Suppressor macrophage treated with lipopolysaccharide for 1 hour (primary cell): ENCODE measurements at regions not wholly inside any gene's neighbourhood (a gene's known extent, or its start where the extent isn't known, plus 50 kb on each side); places are given as distances from the start of the nearest gene placed in this dataset.

ENCODE experiments used
- DNase-seq, 3 donors: peaks; one replicate each; pipeline ENCODE4 v3.0.0-alpha.2; 2020 to 2022

DNA sequence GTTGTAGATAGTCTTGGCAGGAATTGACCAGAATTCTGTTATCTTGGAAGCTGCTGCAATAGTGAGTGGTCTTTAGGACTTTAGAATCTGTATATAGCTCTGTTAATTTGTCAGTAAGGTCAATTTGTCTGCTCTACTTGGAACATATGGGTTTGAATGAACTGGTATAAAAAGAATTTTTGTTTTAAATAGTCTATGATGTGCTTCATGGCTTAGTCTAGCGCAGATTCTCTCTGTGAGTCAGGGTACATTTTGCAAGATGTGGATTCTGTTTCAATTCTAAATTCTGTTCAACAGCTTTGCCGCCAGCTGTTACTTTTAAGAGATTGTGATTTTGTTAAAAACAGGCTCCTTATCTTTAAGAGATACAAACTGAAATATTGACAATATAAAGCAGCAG is 135.9 kb upstream of the AGBL1 start:
- DNase-seq, result no peak

DNA sequence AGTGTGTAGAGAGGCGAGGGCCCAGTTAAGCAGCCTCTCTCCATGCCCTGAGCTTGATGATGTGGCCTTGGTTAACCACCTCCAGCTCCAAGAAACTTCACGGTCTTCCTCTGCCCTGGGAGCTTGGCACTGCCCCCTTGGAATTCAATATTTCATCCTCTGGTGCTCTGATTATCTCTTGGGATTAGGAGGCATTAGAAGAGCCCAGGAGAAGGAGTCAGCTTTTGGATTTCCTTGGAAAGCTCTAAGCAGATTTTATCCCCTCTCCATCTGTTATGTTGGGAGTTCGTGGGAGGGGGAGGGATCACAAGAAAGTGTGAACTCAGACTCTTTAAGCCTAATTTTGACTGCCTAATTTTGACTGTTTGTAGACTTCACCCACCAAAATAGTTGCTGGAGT is 132.7 kb upstream of the AGBL1 start:
- no peak for DNase-seq

DNA sequence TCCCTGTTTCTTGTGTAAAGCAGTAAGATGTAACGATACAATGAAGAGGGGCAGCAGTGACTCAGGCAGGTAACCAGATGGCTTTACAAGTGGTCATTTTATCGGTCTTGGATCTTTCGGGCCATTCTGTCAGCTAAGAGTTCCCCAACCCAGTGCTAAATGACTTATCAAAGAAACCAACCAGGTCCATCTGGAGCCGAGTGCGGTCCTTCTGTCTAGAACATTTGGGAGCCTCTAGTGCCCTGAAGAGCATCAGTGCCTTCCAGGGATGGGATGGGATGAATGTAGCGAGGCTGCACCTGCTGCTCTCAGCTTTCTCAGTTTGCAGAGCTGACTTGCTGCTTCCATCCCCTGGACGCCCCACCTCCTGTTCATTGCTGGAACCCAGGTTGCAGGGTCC is 131.7 kb upstream of the AGBL1 start:
- no peak for DNase-seq

DNA sequence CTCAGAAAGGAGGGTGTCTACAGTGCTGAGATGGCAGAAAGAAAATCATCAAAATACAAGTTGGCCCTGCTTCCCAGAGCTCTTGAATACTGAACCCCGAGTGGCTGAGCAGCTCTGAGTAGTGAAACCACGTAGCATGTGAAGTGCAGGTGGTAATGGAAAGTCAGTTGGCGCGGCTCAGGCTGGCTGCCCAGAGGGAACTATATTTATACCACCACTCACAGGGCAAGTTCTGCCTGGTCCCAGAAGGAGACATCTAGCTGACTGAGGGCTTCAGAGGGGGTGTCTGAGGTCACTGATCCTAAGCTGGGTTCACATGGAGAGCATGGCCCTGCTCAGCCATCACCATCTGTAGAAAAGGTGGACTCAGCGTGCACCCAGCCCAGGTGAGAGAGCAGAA is 129.6 kb upstream of the AGBL1 start:
- DNase-seq, result no peak

DNA sequence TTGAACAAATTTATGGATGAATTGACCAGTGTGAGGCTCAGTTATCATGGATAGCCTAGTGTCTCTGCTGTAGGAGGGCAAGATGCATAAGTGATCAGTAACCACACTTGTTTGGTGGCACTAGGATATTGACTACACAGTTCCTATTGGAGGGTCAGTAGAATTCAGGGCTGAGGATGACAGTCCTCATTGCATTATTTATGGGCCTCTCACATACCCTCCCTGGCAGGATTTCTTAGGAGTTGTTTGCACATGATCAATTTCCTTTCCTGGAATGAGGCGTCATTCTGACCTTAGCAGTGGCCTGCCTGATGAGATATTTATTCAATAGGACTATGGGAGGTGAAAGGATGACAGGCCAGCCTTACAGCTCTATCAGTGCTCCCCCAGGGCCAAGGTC is 125.1 kb upstream of the AGBL1 start:
- DNase-seq, result no peak

DNA sequence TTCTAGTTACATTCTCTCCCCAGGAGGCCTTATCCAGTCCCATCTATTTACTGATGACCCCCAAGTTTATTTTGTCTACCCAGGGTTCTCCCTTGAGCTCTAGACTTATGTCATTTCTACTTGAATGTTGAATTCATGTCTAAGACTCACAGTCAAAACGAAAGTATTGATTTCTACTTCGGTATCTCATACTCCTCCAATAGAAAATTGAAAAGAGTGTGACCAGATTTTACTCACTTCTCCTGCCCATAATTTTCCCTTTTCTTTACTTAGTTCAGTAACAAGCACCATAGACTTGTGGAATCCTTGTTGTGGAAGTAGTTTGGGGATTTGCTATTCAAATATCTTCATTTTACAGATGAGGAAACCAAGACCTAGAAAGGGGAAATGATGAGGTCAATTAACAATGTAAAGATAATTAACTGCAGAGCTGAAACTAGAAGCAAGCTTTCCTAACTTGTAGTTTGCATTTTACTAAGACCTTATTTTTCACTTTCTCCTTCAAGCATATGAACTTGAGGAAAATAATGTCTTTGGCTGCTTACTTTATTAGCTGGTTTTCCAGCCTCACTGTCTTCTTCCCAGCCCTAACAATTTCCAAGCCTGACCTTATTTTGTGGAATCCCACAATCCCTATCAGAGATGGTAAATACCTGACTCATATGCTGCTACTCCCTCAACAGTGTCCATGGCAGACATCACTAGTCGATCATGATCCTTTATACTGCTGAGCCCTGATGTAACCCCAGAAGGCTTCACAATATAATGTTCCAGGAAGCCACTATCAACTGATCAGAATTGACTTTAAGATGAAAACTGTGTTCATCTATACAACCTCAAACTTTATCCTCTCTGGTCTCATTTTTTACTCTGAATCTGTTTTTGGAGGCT is 123.9 kb upstream of the AGBL1 start:
- no peak for DNase-seq

DNA sequence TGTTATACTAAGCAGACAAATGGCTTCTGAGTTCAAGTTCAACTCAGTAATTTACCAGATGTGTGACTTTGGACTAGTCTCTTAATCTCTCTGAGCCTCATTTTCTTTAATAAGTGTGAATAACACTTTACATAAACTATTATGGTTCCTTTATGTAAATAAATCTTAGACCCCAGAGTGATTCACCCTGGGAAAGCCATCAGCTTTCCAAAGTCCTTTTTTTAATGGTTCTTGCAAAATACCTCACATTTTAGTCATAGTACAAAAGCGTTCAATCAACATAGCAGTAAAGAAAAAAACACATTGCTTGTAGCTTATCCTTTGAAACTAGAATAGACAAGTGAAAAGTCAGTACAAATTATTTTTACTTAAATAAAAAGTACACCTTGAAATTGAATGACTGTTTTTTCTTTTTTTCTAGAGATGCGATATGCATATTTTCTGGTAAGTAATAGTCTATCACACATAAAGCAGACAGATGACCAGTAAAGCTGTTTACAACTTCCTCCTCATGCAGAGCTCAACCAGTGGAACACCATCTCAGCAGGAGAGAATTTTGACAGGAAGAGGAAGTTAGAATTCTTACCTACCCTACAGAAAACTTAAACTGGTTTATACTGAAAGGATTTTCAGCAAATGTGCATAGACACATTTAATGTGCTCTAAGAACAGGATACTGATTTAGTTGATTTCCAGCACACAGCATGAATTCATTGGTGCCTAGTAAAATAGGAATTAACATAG is 123.0 kb upstream of the AGBL1 start:
- DNase-seq, result no peak

DNA sequence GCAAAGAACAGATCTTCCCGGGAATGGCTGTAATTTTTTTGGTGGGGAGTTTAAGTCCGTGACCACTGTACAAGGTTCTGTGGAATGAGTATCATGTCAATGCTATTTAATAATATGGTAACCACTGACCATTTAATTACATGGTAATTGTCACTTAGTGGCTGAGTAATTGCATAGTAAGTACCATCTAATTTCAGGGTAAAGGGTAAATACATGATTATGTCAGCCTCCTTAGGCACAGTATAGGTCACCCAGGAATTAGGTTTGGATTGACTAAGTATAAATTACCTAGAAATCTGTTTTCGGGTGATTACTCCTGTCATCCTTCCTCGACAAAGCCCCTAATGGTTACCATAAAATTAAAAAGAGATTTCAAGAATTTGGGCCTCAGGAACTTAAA is 120.1 kb upstream of the AGBL1 start:
- DNase-seq, result no peak

DNA sequence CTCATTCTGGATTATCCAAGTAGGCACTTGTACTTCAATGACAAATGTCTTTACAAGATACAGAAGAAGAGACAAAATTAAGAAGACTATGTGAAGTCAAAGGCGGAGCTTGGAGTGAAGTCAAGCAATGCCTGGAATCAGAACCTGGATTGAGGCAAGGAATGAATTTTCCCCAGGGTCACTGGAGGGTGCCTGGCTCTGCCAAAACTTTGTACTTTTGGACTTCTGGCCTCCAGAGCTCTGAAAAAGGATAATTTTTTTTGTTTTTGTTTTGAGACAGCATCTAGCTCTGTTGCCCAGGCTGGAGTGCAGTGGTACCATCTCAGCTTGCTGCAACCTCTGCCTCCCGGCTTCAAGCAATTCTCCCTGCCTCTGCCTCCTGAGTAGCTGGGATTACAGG is 119.3 kb upstream of the AGBL1 start:
- DNase-seq, result no peak

DNA sequence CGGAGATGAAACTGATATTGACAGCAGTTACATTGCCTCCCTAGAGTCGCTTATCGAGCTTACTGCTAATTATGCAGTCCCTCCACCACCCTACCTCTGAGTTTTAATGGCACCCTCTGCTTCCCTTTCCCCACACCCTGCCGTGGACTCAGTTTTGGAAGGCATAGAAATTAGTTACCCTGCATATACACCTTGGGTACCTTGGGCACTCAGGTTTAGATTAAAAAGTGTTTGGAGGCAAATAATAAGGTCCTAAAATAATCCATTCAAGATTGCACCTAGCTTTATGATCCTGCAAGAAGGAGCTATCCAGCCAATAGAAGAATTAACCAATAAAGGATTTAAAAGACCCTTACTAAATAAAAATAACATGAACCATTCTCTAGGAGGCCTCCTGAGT is 117.8 kb upstream of the AGBL1 start:
- no peak for DNase-seq

DNA sequence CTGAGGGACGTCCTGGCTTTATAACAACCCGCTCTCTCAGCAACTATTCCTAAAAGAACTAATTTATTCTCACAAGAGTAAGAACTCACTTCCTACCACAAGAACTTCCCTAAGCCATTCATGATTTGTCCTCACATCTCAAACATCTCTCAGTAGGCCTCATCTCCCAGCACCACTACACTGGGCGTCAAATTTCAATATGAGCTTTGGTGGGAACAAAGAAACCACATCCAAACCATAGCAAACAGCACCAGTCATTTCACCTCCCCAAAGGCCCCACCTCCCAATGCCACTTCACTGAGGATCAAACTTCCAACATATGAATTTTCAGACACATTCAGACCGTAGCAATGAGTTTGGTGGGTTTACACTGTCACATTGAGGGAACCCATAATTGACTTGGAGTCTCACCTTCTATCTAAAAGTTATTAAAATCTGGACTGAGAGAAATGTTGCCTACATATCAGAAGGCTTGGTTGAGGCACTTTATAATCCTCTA is 116.4 kb upstream of the AGBL1 start:
- DNase-seq, result no peak

DNA sequence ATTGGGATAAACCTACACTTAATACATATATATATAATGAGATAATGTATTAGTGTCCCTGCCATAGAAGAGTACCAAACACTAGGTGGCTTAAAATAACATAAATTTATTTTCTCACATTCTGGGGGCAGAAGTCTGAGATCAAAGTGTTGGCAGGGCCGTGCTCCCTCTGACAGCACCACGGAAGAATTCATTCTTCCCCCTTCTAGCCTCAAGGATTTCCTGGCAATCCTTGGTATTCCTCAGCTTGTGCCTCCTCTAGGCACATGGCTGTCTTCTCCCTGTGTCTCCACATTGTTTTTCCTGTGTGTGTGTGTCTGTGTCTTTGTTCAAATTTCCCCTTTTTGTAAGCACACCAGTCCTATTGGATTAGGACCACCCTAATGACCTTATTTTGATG is 115.2 kb upstream of the AGBL1 start:
- DNase-seq, result no peak

DNA sequence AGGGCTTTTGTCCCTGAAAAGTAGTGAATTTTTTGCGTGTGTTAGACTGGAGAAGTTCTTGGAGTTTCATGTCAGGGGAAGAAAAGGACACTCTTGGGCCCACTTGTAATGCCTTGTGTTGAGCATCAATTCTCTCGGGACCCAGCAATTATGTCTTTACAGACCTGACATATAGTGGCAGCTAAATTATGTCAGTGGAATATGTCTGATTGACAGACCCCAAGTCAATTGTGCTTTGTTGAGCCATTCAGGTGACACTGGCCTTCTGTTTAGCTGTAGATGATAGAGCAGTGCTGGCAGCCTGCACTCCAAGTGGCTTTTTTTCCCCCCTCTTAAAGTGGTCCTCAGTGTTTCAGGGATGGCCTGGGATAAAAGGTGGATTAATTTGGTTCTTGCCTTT is 112.1 kb upstream of the AGBL1 start:
- DNase-seq, result no peak

DNA sequence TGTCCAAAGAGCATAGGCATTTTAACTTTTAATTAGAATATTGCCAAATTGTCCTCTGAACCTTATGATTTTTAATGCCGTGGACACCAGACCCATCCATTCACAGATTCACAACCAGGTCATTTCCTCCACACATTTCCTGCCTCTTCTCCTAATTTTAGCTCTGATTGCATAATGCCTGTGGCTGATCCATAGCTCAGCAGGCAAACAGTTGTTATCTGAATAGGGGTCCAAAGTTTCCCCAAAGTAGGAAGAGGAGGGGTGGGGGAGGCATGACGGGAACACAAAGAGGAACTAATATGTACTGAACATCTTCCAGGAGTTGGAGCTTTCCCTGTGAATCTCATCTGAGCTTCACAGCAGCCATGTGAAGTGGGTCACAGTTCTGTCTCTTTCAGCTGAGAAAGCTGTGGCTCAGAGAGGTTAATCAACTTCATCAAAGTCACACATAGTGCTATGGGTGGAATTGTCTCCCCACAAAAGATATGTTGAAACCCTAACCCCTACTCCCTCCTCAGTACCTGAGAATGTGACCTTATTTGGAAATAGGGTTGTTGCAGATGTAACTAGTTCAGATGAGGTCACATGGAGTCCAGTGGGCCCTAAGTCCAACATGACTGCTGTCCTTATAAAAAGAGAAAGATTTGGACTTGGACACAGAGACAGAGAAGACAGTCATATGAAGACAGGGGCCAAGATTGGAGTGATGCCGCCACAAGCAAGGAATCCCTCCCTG is 106.7 kb upstream of the AGBL1 start:
- no peak for DNase-seq

DNA sequence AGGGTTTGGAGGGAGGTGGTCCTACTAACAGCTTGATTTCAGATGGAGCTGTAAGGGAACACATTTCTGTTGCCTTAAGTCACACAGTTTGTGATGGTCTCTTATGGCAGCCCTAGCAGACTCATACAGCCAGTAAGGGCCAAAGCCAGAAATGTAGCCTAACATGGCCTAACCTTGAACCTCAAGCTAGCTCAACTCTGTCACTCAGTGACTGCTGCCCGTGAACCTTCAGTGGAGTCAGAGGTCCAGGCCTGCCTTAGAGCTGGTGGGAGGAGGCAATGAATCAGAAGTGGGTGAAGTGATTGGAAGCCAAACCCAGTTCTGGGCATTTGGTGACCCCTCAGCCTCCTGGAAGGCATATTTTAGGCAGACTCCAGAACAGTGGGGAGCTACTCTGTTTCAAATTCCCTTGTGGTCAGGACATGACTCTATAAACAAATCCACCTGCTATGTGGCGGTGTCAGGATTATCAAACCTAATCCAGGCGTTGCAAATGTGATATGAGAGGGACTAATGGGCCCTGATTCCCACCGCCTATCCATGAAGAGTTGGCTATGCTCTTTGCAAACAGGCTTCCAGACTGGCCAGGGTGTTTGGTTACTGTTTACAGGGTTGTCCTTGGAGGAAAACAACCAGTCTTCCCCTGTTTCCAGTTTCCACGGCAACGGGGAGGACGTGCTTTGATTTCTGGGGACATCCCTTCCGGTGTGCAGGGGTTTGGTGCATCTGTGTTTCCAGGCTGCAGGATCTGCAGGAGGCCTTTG is 105.9 kb upstream of the AGBL1 start:
- DNase-seq, result no peak

DNA sequence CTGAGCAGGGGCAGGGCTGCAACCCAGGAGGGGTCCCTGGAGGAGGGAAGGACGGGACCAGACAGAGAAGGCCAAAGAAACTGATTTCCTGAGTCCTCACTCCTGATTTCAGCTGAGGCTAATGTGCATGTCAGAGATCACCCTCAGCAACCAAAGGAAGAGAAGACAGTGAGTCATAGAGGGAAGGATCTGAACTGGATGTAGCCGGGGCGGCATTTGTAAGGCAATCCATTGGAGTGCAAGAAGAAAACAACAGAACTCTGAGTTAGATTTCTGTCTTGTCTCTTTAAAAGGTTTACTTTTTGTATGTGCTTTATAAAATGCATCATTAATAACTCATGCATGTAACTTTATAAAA is 105.3 kb upstream of the AGBL1 start:
- no peak for DNase-seq

DNA sequence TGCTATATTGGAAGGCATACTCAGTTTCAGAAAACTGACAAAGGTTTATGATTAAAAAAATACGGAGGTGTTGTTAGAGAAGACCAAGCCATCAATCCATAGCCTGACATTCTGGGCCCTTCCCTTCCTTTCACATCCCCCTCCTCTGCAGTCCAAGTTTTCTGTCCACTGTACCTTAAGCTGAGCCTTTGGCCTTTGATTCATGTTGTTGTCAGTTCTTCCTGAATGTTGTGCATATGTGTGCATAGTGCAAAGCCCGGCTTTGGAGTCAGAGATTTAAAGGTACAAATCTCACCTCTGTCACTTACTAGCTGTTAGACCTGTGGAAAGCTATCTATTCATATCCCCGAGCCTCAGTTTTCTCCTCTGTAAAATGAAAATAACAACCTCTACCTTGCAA is 104.9 kb upstream of the AGBL1 start:
- DNase-seq, result no peak

DNA sequence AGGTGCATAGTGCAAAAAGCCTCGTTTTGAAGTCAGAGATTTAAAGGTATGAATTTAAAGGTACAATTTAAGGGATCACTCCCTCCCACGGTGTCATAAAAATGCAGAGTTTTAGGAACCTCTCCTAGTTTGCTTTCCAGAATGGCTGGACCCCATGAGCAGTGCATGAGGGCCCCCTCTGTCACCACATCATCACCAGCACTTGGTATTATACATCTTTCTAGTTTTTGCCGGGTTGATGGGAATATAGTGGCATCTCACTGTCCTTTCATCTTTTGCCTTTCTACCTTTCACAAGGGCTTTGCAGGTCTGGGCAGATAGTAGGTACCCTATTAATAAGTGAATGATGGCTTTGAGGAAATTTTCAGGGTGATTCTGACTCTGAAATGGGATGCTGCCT is 103.6 kb upstream of the AGBL1 start:
- DNase-seq, result no peak

DNA sequence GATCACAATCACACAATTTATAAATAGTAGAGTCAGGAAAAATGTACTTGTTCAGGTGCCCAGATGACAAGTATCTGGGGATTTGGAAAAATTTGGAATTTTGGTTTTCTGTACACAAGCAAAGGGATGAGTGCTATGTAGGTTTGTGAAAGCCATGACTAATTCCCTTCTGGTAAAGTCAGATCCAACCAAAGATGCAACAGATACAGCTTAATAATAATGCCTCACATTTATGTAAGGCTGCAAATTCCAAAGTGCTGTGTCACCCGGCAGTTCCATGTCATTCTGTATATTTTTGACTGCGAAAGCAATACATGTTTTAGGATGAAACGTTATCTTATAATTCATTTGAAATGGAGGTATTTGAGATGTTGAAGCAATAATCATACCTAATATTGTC is 102.7 kb upstream of the AGBL1 start:
- no peak for DNase-seq

DNA sequence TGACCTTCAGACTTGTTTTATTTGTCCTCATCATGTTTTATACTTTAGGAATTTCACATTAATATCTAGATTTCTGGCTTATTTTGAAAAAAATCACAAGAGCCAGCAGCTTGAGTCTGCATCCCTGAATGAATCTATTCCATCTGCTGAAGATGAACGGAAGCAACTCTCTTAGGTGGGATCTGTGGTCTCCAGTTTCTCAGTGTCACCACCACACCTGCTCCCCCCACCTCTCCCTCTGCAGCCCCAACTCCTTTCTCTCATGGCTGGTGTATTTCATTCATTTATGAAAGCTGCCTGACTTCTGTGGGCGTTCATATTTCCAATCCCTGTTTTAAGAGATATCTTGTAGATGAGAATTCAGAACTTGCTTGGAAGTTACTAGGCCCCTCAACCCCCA is 102.1 kb upstream of the AGBL1 start:
- DNase-seq, result no peak

DNA sequence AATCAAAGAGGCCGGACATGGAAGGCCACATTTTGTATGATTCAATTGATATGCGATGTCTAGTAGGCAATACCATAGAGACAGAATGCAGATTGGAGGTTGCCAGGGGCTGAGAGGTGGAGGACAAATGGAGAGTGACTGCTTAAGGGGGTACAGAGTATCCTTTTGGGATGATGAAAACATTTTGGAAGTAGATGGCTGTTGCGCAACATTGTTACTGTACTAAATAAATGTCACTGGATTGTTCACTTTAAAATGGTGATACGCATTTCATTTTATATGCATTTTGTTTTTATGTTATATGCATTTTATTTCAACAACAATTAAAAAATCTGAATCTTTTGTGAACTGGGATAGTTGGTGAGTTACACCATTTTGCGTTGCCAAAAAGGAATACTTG is 99.7 kb upstream of the AGBL1 start:
- DNase-seq, result no peak

DNA sequence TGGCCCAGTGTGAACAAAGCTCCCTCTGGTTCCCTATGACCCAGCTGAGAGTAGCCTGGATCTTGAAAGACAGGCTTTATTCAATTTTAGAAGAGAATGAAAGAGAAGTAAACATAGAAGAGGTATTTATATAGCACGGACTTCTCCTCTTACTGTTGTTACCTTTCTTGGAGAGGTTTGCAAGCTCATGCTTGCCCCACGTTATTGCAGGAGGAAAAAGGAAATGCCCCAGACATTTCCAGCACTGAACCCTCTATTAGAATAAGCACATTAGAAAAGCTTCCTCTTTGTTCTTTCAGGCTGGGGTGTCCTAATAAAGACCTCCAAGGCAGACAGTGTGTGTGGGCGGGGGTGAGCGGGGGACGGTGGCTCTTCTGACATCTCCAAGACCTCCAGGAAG is 98.7 kb upstream of the AGBL1 start:
- no peak for DNase-seq

DNA sequence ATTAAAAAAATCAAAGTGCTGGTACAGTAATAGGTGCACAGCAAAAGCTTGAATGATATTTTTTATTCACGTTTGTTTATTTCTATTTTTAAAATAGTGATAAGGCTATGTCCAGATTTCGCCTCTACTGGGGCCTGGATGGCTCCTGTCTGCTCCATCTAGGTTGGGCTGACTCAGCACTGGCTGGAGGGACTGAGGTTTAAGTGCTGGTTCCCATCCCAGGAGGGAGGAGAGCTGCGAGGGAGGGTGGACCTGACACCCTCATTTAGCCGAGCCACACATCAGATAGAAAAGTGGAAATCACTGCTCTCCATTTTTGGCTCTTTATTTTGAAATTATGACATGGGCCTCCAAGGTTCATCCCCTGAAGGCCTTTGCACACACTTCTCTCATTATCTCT is 95.4 kb upstream of the AGBL1 start:
- DNase-seq, result no peak
